Loucy (cell line): ENCODE measurements at regions not wholly inside any gene's neighbourhood (a gene's known extent, or its start where the extent isn't known, plus 50 kb on each side); places are given as distances from the start of the nearest gene placed in this dataset.

Experiments used
- H2AFZ ChIP-seq: fragments of 200-600 bp; sonication (generic); 2 replicates; pipeline ENCODE4 v1.6.0; 2016; ENCODE audit warnings: antibody characterized with exemption, mild to moderate bottlenecking, low read length, moderate library complexity
- H3F3A ChIP-seq: fragments of 200-600 bp; 2 replicates; pipeline ENCODE4 v1.6.0; 2016; ENCODE audit warnings: antibody characterized with exemption, low read depth, mild to moderate bottlenecking
- H3K27me3 ChIP-seq: fragments of 200-600 bp; sonication (generic); 2 replicates; pipeline ENCODE4 v1.6.1; 2014; ENCODE audit warnings: low read length, mild to moderate bottlenecking; ENCODE audit not compliant: insufficient read depth, poor library complexity, severe bottlenecking
- H3K36me3 ChIP-seq: fragments of 200-600 bp; sonication (generic); 2 replicates; pipeline ENCODE4 v1.6.1; 2016; ENCODE audit warnings: low read length; ENCODE audit not compliant: insufficient read depth
- H3K4me1 ChIP-seq: fragments of 200-600 bp; sonication (generic); 2 replicates; pipeline ENCODE4 v1.5.1; 2014; ENCODE audit warnings: low read length, mild to moderate bottlenecking; ENCODE audit not compliant: insufficient read depth, poor library complexity, severe bottlenecking
- H3K4me2 ChIP-seq: fragments of 200-600 bp; sonication (generic); 2 replicates; pipeline ENCODE4 v1.6.0; 2014; ENCODE audit warnings: antibody characterized with exemption, low read length, low read depth, mild to moderate bottlenecking; ENCODE audit not compliant: poor library complexity, severe bottlenecking
- H3K4me3 ChIP-seq: fragments of 200-600 bp; sonication (generic); 2 replicates; pipeline ENCODE4 v1.5.1; 2014; ENCODE audit warnings: low read length, mild to moderate bottlenecking, mixed read lengths; ENCODE audit not compliant: poor library complexity, severe bottlenecking
- H3K79me2 ChIP-seq: fragments of 200-600 bp; sonication (generic); 2 replicates; pipeline ENCODE4 v1.6.1; 2014; ENCODE audit warnings: low read length; ENCODE audit not compliant: insufficient read depth
- H3K9ac ChIP-seq: fragments of 200-600 bp; sonication (generic); 2 replicates; pipeline ENCODE4 v1.6.0; 2014; ENCODE audit warnings: mild to moderate bottlenecking, low read depth, low read length, moderate library complexity; ENCODE audit not compliant: poor library complexity, severe bottlenecking
- H3K9me2 ChIP-seq: fragments of 200-600 bp; sonication (generic); replicated peaks from 2 replicates; pipeline ENCODE4 v1.6.1; 2016; ENCODE audit warnings: low read depth, low read length, mixed read lengths
- H3K9me3 ChIP-seq: fragments of 200-600 bp; sonication (generic); 2 replicates; pipeline ENCODE4 v1.6.1; 2014; ENCODE audit warnings: mild to moderate bottlenecking, antibody characterized with exemption, low read length, low read depth; ENCODE audit not compliant: insufficient read depth
- H4K20me1 ChIP-seq: fragments of 200-600 bp; sonication (generic); 2 replicates; pipeline ENCODE4 v1.6.0; 2014; ENCODE audit warnings: antibody characterized with exemption, low read length, mild to moderate bottlenecking; ENCODE audit not compliant: insufficient read depth, poor library complexity, severe bottlenecking
- EZH2phosphoT487 ChIP-seq: fragments of 200-600 bp; IDR thresholded peaks from 2 replicates; pipeline ENCODE4 v1.6.1; 2018; ENCODE audit warnings: antibody characterized with exemption, mild to moderate bottlenecking, moderate library complexity, borderline replicate concordance
- TF ChIP-seq, protein P1 (sequence below): fragments of 200-600 bp; sonication (generic); conservative IDR thresholded peaks from 2 replicates; pipeline ENCODE4 v1.5.1; 2014; ENCODE audit warnings: mild to moderate bottlenecking, antibody characterized with exemption, low read length

DNA sequence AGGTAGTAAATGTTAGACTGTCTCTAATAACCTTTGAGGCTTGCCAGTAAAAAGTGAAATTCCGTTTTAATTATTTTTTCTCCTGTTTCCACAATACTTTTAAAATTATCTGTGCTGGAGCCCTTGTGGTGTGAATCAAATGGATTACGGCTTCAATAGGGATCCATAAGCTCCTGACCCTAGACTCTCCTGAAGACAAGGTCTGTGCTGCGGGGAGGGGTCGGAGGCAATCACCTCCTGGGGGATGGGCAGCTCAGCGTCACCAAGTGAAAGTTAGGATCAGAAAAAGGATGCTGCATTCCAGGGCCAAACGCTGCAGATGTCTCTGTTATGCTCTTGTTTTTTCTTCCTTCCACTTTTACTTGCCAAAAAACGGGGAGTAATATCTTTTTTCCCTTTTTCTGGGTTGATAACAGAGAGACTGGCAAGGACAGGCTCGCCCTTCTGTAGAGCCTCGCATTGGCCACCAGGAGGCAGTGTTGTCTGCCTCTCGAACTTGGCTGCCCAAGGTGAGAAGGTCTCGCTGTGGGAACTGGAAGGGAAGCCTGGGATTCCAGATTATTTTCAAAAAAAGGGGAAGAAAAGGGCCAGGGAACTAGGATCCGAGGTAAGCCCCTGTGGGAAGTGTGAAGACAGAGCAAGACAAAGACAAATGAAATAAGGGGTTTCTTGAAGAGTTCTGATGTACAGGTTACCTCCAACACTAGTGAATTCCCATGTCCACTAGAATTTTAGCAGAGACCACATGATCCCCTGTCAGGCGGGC, 621.9 kb downstream of the ACTR3B start:
- Histone ChIP-seq H3F3A (no peaks in the 10 kb centered on the region), H3K9me3 (no peaks in the 10 kb centered on the region), H3K4me1 (no peaks in the 10 kb centered on the region), H2AFZ (no peak overlapping the region), H4K20me1 (no peaks in the 10 kb centered on the region), H3K79me2 (no peaks in the 10 kb centered on the region), H3K4me2 (no peak overlapping the region), H3K9me2 (no peaks in the 10 kb centered on the region), H3K27me3 (no peaks in the 10 kb centered on the region), H3K4me3 (no peak overlapping the region), H3K36me3 (no peaks in the 10 kb centered on the region), H3K9ac (no peak overlapping the region)
- no peak for TF ChIP-seq EZH2phosphoT487
- TF ChIP-seq, protein P1, sequence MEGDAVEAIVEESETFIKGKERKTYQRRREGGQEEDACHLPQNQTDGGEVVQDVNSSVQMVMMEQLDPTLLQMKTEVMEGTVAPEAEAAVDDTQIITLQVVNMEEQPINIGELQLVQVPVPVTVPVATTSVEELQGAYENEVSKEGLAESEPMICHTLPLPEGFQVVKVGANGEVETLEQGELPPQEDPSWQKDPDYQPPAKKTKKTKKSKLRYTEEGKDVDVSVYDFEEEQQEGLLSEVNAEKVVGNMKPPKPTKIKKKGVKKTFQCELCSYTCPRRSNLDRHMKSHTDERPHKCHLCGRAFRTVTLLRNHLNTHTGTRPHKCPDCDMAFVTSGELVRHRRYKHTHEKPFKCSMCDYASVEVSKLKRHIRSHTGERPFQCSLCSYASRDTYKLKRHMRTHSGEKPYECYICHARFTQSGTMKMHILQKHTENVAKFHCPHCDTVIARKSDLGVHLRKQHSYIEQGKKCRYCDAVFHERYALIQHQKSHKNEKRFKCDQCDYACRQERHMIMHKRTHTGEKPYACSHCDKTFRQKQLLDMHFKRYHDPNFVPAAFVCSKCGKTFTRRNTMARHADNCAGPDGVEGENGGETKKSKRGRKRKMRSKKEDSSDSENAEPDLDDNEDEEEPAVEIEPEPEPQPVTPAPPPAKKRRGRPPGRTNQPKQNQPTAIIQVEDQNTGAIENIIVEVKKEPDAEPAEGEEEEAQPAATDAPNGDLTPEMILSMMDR, result peak; percentile 89

DNA sequence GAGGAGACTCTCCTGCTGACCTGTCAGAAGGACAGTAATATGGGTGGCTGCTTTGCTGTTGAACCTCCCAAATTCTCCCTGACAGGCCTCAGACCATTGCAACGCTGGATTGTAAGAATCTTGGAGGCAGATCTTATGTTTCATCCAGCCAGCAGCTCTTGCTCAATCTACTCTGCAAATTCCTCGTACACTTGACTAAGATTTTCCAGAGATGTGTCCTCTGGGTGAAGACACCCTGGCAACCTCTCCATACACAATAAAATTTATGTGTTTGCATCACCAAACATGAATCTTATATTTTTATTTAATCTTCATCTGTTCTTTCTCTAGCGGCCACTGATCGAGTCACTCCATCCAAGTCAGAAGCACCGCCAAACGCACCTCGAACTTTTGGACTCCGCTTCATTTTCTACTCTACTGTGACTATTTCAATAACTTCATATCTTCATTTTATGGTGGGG, 623.1 kb downstream of the ACTR3B start:
- H3K4me3 ChIP-seq, result no peak overlapping the region
- H3K4me2 ChIP-seq, result no peak overlapping the region
- H3K9me2 ChIP-seq, result no peaks in the 10 kb centered on the region
- no peaks in the 10 kb centered on the region for H4K20me1 ChIP-seq
- H2AFZ ChIP-seq, result no peak overlapping the region
- H3K36me3 ChIP-seq, result no peaks in the 10 kb centered on the region
- H3K79me2 ChIP-seq, result no peaks in the 10 kb centered on the region
- no peaks in the 10 kb centered on the region for H3F3A ChIP-seq
- no peaks in the 10 kb centered on the region for H3K9me3 ChIP-seq
- H3K9ac ChIP-seq, result no peak overlapping the region
- H3K27me3 ChIP-seq, result no peaks in the 10 kb centered on the region
- TF ChIP-seq, protein P1, result no peak
- no peak for TF ChIP-seq EZH2phosphoT487
- no peaks in the 10 kb centered on the region for H3K4me1 ChIP-seq

DNA sequence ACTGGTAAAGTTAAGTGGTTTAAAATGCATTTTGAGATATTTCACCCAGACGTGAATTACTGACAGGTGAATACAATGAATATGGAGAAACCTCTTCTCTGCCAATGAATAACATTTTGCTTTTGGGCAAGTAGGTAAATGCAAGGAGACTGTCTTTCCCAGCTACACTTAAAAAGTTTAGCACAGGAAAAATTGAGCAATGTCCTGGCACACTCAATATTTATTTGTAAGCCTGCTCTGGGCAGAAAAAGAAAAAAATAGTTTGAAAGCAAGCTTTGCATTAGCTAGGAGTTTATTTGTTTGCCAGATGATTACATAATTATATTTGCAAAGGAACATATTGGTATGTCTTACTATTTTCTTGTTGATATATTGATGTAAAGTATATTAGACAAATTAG, 624.2 kb downstream of the ACTR3B start:
- Histone ChIP-seq H3K27me3 (no peaks in the 10 kb centered on the region), H3K9ac (no peak overlapping the region), H3K4me2 (no peak overlapping the region), H3K36me3 (no peaks in the 10 kb centered on the region), H3K4me1 (no peaks in the 10 kb centered on the region), H3F3A (no peaks in the 10 kb centered on the region), H4K20me1 (no peaks in the 10 kb centered on the region), H3K79me2 (no peaks in the 10 kb centered on the region), H3K4me3 (no peak overlapping the region), H2AFZ (no peak overlapping the region), H3K9me3 (no peaks in the 10 kb centered on the region), H3K9me2 (no peaks in the 10 kb centered on the region)
- TF ChIP-seq, protein P1, result no peak
- no peak for TF ChIP-seq EZH2phosphoT487
